ENCODE measurements at regions not wholly inside any gene's neighbourhood (a gene's known extent, or its start where the extent isn't known, plus 50 kb on each side); places are given as distances from the start of the nearest gene placed in this dataset.

DNA sequence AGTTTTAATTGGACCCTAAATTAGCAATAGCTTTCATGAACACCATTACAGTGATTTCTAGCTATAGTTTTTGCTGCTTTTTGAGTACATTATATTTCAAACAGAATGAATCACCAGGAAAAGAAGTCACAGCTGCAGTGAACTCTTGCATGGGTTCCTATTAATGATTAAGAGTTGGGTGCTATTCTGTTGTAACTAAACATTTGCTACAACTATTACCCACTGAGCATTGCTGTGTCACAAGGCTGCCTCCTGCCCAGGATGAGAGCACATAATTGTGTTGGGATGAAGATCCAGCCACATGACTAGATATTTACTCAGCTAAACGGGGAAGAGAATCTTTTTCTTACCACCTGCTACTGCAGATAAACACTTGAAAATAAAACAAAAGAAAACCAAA is 152.7 kb downstream of the GXYLT1 start:
- TF ChIP-seq CTCF (IDR thresholded peaks at IDR 0.05; ENCODE audit: low read depth, low read length) = no peak
- no peak for TF ChIP-seq POLR2A (IDR thresholded peaks at IDR 0.05; ENCODE audit: extremely low read depth, insufficient read length)
- no peak for TF ChIP-seq MYC (IDR thresholded peaks at IDR 0.05; ENCODE audit: low read depth, low read length)

Measured in NB4 (cell line).